GM21447 (cell line): ENCODE measurements at regions not wholly inside any gene's neighbourhood (a gene's known extent, or its start where the extent isn't known, plus 50 kb on each side); places are given as distances from the start of the nearest gene placed in this dataset.

Experiments
- ATAC-seq: cut with Tn5 transposase; IDR thresholded peaks from one replicate; pipeline ENCODE4 v1.9.1; 2021; ENCODE audit not compliant: unreplicated experiment

DNA sequence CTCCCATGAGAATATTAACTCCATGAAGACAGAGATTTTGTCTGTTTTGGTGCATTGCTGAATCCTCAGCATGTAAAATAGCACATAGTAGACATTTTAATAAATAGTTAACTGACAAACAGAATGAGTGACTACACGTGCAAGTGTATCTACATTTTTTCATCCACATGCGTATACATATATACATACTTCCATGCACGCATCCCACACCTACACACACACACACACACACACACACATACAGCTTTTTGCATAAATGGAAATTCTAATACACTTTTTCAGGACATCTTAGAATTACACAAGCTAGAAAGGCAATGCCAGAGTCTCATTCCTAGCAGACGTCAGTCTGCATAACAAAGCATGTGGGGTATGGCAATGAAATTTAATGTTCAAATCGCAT, 139.7 kb upstream of the LRFN2 start:
- ATAC-seq = no peak

- ATAC-seq = no peak
These were observed 138.2 kb upstream of the LRFN2 start for GRCh38 chr6:40725390-40725789.

GRCh38 chr6:40724886-40725285, 137.7 kb upstream of the LRFN2 start:
- no peak for ATAC-seq

DNA sequence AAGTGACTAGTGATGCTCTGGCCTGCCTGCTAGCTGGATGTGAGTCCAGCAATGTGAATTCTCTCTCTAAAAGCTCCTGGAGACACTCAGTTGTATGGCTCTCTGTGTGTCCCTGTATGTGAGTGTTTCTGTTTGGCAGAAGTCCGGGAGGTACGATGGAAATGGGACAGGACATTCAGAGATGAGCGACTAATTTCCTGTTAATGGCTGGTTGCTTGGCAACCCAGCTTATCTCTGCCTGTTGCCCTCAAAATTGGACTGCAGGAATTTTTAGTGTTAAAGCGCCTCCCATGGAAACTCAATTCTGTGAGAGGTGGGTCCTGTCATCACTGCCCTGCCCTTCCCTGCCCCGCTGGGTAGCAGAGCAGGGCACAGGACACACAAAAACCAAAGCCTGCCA, 136.8 kb upstream of the LRFN2 start:
- ATAC-seq = no peak

DNA sequence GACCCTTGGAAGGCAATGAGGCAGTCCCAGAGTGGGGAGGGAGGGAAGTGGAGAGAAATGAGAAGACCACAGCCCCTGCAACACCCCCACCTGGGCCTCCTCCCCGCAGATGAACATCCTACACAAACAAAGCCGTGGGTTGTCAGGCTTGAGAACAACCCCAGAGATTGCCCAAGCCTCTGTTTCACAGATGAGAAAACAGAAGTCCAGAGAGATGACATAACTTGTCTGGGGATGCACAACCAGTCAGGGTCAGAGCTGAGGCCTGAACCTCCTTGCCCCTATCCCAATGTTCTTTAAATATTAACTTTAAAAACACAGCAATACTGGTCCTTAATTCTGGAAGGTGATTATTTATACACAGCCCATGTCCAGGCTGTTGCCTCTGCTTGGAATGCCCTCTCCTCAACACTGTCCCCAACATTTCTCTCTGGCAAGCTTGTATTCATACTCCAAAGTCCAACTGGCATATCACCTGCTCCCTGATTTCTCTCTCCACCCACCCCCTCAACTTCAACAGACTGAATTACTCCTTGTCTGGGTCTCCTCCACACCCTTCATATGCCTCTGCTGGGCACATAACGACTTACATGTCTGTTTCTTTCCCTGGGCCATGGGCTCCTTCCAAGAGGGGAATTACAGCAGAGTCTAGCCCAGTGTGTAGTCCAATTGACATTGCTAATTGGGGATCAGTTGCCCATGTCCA, 135.5 kb upstream of the LRFN2 start:
- ATAC-seq = no peak

- ATAC-seq = no peak
These were observed 134.9 kb upstream of the LRFN2 start for GRCh38 chr6:40722091-40722490.

- ATAC-seq = no peak
These were observed 134.2 kb upstream of the LRFN2 start for GRCh38 chr6:40721271-40721952.

GRCh38 chr6:40720375-40720748, 133.2 kb upstream of the LRFN2 start:
- no peak for ATAC-seq

DNA sequence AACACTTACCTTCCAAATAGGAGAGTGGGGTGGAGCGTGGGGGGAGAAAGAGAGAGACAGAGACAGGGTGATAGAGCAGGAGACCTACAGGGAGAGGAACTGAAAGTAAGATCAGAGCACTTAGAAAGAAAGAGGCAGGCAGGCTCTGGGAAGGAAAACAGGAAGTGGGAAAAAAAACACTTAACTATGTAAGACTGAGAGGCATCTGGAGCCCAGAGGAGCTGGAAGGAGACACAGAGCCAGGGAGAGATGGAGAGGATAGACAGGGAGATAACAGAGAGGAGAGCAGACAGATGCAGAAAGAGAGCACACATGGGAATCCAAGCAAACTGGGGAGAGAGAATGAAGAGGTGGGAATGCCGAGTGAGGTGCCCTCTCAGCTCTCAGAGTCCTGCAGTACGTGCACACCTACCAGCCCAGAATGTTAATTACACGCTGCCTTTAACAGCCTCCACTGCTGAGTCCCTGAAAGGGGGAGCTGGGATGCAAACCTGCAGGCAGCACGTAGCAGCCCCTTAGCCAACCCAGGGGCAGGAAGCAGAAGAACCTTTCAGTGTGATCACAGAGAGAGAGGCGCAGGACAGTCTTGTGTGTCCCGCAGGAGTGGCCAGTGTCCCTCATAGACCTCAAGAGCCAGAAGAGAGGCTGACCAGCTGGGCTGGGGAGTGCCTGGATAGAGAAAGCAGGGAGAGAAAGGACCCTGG, 132.7 kb upstream of the LRFN2 start:
- peak; percentile 85 for ATAC-seq

DNA sequence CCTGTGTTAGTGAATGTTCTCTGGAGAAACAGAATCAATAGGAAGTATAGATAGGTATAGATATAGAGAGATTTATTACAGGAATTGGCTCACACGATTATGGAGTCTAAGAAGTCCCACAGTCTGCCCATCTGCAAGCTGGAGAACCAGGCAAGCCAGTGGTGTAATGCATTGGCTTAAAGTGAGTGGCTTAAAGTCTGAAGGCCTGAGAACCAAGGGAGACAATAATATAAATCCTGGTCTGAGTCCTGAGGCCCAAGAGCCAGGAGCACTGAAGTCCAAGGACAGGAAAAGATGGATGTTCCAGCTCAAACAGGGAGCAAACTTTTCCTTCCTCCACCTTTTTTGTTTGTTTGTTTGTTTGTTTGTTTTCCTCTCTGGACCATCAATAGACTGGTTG, 131.2 kb upstream of the LRFN2 start:
- ATAC-seq = no peak

DNA sequence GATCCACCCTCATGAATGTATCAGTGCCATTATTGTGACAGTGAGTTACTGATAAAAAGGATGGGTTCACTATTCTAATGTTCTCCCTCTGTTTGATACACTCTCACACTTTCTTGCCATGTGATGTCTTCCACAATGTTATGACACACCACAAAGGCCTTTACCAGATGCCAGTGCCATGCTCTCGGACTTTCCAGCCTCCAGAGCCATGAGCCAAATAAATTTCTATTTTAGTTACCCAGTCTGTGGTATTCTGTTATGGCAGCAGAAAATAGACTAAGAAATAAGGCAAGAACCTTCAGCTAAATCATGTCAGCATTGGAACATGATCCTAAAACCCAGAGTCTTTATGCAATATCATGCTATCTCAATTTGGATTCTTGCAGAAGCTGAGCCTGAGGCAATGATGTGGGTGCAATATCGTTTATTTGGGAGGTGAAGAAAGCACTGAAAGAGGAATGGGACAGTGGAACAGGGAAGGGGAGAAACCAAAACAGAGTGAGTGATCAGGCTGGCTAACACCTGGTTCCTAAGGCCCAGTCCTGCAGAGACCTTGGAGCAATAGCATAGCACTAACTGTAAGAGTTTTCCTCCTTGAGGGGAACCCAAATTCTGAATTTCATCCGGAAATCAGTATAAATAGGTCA, 130.4 kb upstream of the LRFN2 start:
- ATAC-seq = no peak

GRCh38 chr6:40715570-40716403, 128.6 kb upstream of the LRFN2 start:
- ATAC-seq = no peak

DNA sequence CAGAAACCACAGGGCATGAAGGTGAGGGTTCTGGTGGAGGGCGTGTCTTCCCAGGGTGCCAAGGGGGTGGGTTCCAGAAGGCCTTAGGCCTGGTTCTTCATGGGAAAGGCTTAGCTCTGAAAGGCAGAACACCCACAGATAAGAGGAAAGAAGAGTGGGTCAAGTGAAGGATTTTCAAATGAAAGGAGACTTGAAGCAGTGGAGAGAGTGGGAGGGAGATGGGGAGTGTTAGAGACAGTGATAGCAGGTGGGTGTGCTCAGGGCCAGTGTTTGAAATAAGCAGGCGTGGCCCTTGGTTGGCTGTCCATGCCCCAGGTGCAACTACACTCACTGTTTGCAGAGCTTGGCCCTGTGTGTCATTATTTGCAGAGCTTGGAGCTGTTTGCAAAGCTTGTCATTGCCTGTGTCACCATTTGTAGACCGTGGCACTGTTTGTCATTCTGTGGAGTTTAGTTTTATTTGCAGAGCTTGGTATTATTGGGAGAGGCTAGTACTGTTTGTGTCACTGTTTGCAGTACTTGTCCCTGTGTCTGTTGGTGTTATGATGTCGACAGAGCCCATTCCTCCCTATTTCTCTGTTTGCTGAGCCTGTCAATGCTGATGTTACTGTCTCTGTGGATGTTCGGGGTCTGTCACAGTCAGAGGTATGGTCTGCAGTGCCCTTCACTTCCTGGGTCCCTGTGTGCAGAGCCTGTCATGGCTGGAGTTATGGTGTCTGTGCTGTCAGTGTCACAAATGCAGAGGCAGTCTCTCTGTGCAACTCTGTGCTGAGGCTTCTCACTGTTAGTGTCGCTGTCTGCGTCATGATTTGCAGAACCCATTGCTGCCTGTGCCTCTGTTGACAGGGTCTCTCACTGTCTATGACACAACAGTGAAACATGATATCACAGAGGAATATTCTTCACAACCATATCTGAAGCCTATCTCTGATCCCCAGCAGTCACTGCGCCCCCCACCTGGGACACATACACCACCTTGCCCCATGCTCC, 127.7 kb upstream of the LRFN2 start:
- no peak for ATAC-seq

GRCh38 chr6:40714143-40714542, 127.0 kb upstream of the LRFN2 start:
- no peak for ATAC-seq

DNA sequence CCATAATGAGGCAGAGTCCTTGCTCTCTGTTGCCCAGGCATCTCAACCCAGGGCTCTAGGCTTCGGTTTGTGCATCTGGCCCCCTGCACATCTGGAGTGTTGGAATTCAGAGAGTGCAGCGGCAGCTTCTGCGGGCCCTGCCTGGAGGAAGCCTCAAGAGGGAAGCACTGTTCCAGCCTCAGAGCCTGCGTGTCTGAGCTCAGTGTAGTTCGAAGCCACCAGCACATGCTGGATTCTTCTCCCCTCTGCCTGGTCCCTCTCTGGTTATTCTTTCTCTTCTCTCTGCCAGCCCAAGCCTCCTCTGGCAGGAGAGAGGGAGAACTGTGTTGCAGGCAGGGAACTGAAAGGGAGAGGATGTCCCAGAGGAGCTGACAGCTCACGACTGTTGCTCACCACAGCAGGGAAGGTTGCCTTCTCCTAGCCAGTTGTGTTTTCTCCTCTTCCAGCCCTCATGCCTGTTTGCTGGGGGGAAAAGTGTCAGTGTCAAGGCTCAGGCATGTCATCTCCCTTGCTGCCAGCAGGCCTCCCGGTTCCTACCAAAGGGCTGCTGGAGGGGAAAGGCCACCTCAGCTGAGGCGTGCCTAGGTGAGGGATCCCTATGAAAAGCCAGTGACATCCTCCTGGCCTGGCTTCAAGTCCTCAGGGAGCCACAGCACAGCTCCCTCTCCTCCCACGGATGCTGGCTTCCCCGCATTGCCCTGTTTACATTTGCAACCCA, 126.0 kb upstream of the LRFN2 start:
- ATAC-seq = no peak

GRCh38 chr6:40710626-40711330, 123.6 kb upstream of the LRFN2 start:
- ATAC-seq = no peak

- no peak for ATAC-seq
These were observed 120.9 kb upstream of the LRFN2 start for GRCh38 chr6:40708049-40708448.

DNA sequence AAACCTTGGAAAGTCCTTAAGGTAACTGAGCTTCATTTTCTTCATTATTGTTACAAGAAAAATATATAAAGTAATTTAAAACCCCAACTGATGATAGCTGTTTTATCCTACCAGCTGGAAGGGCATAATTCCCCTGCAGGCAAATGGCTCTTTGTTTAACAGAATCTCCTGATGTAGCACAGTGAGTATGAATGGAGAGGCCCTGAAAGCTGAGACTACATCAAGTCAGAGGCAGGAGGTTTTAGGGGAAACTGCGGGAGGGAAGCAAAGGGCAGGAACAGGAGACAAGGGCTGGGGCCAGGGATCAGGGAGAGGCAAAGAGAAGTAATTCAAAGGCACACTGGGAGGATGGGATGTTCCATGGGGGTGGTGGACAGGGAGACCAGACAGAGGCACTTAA, 119.0 kb upstream of the LRFN2 start:
- ATAC-seq = no peak
